ENCODE measurements at regions not wholly inside any gene's neighbourhood (a gene's known extent, or its start where the extent isn't known, plus 50 kb on each side); places are given as distances from the start of the nearest gene placed in this dataset.

DNA sequence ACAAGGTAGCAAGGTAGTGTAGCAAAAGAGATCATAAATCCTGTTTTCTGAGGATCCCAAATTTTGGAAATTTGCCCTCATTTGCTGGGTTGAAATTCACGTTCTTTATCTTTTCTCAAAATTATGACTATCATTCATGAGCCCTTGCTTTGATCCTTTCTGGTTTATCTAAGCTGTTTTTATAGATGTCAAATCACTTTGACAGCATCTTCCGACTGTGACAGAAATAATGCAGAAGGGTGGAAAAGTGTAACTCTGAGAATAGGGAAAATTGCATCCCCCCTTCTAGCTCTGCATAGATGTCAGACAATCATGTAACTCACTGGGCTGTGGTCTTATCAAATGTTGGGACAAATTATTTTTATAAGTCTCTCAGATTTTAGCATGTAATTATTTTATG is 550.1 kb downstream of the OMA1 start:
- no peak for DNase-seq (ENCODE audit: low read depth)

DNA sequence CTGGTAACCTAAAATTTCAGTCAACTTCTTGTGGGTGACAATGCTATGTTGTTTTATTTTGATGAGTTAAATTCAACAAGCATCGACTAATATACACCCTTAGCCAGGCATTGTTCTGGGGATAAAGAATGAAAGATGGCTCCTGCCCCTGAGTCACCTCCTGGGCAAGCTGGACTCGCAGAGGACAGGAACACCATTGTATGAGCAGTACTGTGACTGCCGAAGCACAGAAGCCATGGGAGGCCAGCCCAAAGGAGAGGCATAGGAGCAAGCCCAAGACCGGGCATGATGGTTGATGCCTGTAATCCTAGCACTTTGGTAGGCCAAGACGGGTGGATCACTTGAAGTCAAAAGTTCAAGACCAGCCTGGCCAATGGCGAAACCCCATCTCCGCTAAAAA is 555.2 kb downstream of the OMA1 start:
- no peak for DNase-seq (ENCODE audit: low read depth)

DNA sequence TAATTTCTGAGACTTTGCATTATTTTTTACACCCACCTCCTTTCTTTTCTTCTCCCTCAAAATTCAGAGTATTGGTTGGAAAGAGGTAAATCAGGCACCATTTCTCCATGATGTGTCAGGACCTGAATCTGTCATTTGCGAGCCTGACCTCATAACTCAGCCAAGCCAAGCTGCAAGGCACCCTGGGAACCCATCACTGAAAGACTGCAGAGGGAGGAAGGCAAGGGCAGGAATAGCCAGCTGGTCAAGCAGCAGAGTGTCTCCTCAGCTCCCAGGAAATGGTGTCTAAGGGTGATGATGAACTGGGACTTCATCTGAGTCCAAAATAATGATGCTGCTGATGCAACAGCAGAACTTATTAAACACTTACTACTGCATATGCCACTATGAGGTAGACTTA is 556.6 kb downstream of the OMA1 start:
- DNase-seq (ENCODE audit: low read depth) = no peak

DNA sequence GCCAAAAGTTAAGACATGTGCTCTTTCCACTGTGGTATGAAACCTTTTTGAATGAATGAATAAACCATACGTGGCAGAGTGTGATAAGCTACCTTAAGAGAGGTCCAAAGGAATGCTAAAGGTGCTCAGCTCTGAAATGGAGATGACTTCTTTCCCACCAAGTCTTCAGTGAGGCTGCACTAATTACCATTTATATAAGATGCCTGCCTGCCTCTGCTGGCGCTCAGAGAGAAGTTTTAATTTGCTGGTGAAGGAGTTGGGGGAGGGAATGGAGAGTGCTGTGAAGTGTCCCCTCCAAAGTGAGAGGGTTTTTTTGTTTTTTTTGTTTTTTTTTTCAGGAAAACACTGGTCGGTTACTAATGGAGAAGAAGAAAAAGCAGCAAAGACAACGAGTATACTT is 559.0 kb downstream of the OMA1 start:
- DNase-seq (ENCODE audit: low read depth) = no peak

DNA sequence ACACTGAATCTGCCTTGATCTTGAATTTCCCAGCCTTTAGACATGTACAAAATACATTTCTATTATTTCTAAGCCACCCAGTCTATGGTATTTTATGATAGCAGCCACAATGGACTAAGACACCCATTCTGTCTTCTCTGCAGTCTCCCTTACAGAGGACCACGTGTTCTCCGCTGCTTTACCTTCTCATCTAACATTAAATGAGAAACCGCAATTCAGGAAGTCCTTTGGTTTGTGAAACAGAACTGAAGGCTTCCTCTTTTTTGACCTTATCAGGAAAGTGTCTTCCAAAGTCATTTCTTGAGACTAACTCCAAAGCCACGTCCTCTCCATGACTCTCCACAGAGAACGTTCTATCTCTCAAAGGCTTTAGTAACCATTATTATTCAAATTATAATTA is 560.1 kb downstream of the OMA1 start:
- no peak for DNase-seq (ENCODE audit: low read depth)

DNA sequence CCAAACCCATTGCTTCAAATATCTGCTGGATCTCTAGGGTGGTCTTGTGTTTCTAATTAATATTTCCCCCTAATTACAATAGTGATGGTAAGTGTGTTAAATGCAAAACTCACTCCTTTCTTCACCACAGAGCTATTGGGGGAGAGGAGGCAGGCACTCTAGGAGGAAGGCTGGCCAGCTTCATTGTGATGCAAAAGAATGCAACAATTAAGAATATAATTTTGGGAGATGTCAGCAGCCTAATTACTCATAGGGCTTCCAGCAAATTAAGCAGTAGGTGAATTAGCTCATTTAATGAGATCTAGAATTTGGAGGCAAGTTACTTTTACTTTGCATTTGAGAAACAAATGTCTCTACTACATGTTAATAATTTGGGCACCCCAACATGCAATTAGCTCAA is 560.4 kb upstream of the DAB1 start:
- DNase-seq (ENCODE audit: low read depth) = no peak

DNA sequence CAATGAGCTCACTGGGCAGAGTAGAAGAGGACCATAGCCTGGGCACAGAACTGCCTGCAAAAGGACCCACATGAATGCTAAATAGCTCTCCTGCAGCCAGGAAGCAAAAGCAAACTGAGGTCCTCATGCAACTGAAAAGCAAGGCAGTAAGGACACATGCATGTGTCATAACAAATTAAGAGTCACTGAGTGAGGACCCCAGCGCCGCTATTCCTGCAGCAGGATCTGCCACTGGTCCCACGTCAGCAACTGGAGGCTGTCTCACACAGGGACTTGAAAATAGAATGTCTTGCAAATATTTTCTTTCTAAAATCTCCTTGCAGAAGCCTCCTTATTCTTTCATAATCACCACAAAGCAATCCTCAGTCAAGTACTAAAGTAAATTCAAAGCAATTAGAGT is 559.6 kb upstream of the DAB1 start:
- DNase-seq (ENCODE audit: low read depth) = no peak

DNA sequence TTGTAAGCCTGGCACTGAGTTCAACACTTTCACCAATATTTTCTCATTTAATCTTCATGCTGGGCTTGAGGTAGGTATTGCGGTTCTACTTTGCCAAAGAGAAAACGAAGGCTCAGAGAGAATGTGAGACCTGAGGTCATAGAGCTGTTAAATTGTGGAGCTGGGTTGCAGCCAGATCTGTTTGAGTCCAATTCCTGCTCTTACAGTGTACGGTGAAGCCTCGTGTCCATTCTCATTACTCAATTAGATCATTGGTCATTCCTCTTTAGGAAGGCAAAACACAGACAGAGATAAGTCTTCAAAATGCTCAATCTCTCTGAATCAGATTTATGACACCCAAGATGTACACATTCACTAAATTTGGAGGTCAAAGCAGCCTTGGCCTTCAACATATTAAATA is 559.0 kb upstream of the DAB1 start:
- no peak for DNase-seq (ENCODE audit: low read depth)

DNA sequence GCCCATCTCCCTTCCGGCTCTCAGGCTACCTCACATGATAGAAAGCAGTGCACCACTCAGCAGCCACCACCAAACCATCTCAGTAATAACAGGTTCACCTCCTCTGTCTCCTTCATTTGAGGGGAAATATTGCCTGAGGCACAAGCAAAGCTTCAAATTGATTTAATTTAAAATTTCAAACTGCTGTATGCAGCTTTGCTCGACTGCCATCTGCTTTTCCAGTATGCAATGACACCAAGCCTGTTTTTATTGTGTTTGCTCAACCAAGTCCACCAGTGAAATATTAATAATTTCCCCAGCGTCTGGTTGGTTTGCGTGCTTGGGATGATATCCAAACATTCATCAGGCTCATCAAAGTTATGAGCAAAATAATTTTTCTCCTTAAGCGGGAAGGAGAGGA is 552.4 kb upstream of the DAB1 start:
- DNase-seq (ENCODE audit: low read depth) = no peak

DNA sequence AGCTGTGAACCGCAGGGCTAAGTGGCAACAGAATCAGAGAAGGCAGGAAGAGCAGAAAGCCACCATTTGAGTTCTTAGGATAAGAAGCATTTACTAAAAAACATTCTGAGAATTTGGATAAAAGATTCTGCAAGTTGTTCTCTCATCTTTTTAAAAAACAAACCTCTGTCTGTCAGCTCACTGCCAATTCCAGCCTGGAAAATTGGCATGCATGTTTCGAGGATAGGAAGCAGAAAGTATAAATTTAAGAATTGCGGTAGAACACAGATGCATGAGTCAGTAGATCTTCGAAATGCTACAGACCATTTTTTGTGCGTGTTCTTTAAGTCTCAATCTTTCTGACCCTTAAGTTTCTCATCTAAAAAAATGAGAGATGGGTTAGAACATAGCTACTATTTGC is 544.5 kb upstream of the DAB1 start:
- no peak for DNase-seq (ENCODE audit: low read depth)

DNA sequence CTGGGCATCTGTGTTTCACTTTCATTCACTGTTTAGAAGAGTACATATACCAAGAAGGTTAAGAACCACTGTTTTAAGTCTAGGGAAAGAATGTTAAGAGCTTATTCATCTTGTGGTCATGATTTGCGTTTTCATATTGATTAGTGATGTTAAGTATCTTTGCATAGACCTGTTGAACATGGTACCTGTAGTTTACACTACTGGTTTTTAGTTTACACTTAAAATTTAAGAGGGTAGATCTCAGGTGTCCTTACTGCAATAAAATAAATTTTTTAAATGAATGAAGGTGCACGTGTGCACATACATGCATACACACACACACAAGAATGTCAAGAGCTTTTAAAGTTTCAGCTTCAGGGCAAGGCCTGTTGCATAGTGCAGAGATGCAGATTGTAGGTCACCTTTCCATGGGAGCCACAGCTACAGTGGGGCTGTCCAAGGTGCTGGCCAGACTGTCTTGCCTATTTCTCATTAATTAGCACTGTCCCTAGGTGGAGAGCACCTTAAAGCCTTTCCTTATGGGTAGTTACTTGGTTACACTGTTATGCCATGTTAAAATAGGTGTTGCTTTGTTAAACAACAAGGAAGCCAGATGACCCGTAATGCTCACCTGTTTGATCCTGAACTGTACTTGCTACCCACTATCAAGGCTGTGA is 543.0 kb upstream of the DAB1 start:
- no peak for DNase-seq (ENCODE audit: low read depth)

DNA sequence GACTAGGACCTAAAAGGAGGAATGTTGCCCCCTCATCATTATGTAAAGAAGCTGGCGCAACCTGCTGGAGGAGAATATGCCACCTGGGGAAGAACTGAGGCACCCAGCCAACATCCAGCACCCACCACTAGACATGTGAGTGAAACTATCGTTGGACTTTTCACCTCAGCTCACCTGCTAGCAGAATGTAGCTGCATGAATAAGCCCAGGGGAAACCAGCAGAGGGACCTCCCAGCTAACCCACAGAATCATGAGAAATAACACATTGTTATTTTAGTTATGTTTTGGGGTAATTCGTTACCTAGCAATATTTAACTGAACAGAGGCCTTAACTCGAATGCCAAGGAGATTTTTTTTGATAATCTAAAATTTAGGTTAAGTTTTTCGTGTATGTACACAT is 542.5 kb upstream of the DAB1 start:
- no peak for DNase-seq (ENCODE audit: low read depth)

DNA sequence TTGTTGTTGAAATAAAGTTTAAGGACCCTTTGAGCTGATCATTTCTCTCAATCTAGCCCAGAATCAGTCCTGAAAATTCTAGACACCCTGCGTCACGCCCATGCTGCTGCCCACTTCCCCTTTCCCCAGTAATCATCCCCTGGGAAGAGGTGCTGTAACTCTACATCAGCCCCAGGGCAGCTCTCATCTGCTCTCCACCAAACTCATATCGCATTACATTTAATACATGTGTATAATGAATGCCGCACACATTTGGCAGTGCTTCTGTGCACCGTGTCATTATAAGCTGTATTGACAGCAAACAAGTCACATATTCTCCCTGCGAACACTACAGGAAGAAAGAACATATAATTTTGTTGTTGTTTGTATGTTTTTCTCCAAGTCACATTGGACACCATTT is 539.7 kb upstream of the DAB1 start:
- DNase-seq (ENCODE audit: low read depth) = no peak

DNA sequence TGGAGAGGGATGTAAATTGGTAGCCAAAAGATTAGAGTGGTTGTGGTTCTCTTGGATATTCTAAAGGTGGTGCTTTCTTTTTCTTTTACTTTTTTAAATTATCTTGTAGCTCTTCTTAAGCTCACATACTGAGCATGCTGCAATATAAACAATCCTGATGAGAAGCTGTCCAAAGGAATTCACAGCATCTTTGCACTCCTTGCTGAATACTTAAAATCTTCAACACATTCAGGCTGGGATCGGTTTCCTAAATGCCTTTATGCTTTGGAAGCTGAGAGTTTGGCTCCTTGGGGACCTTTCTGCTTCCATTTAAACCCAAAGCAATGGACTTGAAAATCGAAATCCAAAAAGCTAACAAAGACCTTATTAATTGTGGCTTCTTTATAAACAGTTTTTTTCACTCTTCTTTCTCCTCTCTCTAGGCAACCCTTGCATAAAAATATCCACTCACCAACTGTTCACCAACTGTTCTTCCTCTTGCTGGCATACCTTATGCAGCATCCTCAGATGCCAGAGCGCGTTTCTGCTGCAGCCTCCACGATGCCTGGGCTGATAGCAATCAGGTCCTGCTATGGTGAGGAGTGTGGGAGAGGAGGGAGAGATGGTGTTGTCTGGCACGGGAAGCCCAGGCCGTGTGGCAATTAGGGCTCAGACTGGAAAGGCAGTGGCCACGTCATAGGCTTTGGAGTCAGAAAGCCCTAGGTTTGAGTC is 535.8 kb upstream of the DAB1 start:
- no peak for DNase-seq (ENCODE audit: low read depth)

DNA sequence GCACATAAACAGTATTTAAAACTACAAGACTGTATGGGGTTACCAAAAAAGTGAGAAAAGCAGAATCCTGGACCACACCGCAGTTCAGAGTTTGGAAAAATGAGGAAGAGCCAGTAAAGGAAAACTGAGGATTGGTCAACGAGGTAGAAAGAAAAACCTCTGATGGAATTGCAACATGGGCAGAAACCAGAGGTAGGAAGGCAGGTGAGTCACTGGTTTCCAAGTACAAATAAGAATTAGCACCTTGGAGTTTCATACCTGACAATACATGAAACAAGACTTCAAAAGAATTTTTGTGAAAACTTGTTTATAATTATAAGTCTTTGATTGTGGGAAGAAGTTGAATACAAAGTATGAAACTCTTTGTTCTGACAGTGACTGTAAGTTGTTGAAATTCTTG is 533.7 kb upstream of the DAB1 start:
- no peak for DNase-seq (ENCODE audit: low read depth)

DNA sequence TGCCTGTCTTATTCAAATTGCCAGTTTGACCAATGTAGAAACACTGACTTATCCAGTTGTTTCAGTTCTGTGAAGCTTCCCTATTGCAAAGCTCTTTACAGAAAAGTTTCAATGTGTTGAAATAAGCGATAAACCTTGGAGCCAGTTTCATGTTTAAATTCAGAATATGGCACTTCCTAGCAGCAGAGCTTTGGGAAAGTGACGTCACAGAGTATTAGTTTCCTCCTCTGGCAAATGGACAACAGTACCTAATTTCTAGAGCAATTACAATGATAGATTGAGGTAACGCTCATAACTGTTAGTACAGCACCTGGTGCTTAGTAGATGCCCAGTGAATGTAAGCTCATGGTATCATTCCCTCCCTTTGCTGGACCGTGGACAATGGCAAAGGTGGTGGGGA is 527.5 kb upstream of the DAB1 start:
- DNase-seq (ENCODE audit: low read depth) = no peak

DNA sequence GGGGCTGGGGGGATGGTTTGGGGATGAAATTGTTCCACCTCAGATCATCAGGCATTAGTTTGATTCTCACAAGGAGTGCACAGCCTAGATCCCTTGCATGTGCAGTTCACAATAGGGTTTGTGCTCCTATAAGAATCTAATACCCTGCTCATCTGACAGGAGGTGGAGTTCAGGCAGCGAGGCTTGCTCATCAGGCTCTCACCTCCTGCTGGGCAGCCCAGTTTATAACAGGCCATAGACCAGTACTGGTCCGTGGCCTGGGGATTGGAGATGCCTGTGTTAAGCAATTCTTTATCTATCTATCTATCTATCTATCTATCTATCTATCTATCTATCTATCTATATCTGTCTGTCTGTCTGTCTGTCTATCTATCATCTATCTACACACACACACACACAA is 525.3 kb upstream of the DAB1 start:
- DNase-seq (ENCODE audit: low read depth) = no peak

DNA sequence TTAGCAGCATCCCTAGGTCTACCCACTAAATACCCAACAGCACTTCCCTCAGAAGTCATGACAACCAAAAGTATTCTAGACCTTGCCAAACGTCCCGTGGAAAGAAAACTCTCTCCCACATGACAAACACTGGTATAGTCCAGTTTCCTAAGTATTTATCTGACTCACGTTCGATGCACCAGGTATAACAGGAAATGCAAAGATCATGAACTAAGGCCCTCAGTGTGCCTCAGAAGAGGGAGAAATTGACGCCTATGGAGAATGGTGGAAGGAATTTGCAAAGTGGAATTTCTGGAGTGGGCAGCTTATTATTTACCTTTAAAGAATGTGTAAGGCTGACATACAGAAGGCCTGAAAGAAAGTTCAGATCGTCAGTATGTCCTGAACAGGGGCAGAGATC is 523.6 kb upstream of the DAB1 start:
- DNase-seq (ENCODE audit: low read depth) = no peak

DNA sequence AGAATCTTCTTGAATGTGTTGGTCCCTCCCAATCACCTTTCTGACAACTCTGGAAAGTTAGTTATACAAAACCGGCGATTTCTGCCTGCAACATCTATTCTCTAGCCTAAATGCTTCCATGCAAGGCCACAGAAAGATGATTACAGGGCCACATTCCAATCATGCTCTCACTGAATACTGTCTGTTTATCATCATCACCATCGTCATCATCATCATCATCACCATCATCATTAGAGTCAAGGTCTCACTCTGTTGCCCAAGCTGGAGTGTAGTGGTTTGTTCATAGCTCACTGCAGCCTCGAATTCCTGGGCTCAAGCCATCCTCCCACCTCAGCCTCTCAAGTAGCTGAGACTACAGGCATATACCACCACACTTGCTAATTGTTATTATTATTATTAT is 521.2 kb upstream of the DAB1 start:
- no peak for DNase-seq (ENCODE audit: low read depth)

DNA sequence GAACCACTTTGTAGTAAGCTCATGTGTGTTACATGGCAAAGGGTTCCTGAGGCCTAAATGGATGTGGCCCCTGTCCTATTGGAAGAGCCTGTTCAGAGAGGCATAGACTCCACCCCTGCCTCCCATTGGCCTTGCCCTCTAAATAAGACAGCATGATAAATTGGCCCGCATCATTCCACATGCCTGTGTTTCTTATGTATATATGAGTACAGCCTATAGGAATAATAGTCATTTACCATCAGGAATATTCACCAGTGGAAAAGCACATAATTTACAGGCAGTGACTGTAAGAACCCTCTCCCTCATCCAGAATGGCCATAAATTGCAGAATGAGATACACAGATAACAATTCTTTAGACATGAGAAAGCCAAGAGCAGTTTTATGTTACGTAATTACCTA is 519.5 kb upstream of the DAB1 start:
- DNase-seq (ENCODE audit: low read depth) = no peak

DNA sequence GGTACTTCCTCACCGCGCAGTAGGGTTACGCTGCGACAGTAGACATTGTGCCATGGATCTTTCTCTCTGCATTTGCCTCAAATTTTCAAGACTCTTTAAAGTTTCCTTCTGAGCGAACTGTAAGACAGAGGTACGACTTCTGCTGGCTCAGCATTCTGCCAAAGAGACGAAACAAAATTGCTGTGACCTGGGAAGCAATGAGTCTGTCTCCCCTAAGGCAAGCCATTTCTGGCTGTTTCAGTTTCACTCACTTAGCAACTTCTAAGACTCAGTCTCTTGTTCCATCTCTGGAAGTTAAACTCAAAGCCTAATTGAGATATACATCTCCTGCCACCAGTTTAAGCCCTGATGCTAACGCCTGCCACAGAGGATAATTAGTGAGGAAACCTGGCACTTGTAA is 510.9 kb upstream of the DAB1 start:
- no peak for DNase-seq (ENCODE audit: low read depth)

DNA sequence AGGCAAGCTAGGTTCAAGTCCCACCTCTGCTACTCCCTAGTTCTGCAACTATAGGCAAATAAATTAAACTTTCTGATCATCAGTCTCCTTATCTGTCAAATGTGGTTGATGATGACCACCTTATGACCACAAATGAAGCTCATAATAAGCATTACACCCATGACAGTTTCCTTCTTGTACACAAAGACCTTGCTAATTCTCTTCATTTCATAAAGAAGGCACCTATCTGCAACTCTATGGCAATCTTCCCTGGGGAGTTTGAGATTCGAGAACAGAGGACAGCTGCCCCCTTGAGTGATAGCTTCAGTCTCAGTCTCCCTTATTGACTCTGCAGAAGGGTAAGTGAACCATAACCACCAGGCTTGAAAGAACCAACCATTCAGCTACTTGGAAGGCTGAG is 503.1 kb upstream of the DAB1 start:
- DNase-seq (ENCODE audit: low read depth) = no peak

DNA sequence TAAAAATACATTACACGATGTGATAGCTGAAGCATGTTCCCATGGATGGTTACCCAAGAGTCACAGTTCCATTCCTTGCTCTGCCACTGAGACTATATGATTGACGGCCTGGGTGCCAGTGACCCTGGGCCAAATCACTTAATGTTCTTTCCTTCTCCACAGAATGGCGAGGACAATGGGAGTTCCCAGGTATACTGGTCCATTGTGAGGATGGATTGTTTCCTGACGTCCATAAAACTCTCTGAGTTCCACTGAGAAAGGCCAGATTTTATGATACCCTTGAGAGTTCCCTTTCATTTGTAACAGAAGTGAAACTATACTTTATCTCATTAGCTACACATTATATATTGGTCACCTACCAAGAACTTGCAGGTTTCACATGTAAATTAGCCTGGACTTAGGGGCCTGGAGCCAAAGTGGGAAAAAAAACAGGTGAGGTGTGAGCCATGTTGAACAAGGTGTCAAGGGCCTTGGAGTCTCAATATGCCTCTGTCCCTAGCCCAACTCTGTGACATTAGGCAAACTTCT is 502.2 kb upstream of the DAB1 start:
- no peak for DNase-seq (ENCODE audit: low read depth)

DNA sequence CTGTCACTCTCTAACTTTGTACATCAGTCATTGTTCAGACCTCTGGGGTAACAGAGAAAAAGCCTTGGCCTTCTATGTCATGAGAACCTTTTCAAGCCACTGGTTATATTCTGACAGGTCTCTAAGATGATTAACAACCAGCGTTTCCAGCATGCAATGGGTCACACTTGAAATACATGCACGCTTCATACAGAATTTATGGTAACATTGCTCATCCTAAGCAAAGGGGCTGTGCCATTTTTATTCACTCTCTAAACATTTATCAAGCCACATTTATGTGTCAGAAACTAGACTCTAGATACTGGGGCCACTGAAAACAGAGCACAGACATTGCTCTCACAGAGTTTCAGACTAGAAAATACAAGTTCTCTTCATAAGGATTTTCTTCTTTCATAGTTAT is 501.4 kb upstream of the DAB1 start:
- no peak for DNase-seq (ENCODE audit: low read depth)

Measured in activated T-cell treated with anti-CD3 and anti-CD28 coated beads for 48 hours (primary cell).